HUES48 (cell line): ENCODE measurements at regions not wholly inside any gene's neighbourhood (a gene's known extent, or its start where the extent isn't known, plus 50 kb on each side); places are given as distances from the start of the nearest gene placed in this dataset.
"Not testable (repeated sequence)": the region's sequence is repeated elsewhere in the genome, so short reads cannot be mapped to it uniquely, and the experiment has no call there.

Experiments used
- H3K27ac ChIP-seq: one replicate; pipeline ENCODE4 v1.7.0; 2013; ENCODE audit warnings: low read depth, low read length, inconsistent platforms
- H3K27me3 ChIP-seq: 2 replicates; pipeline ENCODE4 v1.6.1; 2013; ENCODE audit warnings: mild to moderate bottlenecking, low read length; ENCODE audit not compliant: control insufficient read depth, insufficient read depth
- H3K36me3 ChIP-seq: 2 replicates; pipeline ENCODE4 v1.6.1; 2013; ENCODE audit warnings: low read length; ENCODE audit not compliant: control insufficient read depth, insufficient read depth
- H3K4me1 ChIP-seq: 2 replicates; pipeline ENCODE4 v1.6.1; 2013; ENCODE audit warnings: mild to moderate bottlenecking, low read length; ENCODE audit not compliant: control insufficient read depth, insufficient read depth
- H3K4me3 ChIP-seq: 2 replicates; pipeline ENCODE4 v1.5.1; 2013; ENCODE audit warnings: mild to moderate bottlenecking, low read depth, low read length
- H3K9ac ChIP-seq: 2 replicates; pipeline ENCODE4 v1.6.1; 2013; ENCODE audit warnings: mild to moderate bottlenecking, low read depth, low read length, moderate library complexity
- H3K9me3 ChIP-seq: 2 replicates; pipeline ENCODE4 v1.6.1; 2013; ENCODE audit warnings: low read length; ENCODE audit not compliant: control insufficient read depth, insufficient read depth

GRCh38 chr15:66637044-66637443, 65.0 kb upstream of the SMAD6 start:
- H3K4me3 ChIP-seq, H3K27me3 ChIP-seq, H3K9me3 ChIP-seq, H3K9ac ChIP-seq, H3K27ac ChIP-seq, H3K36me3 ChIP-seq: not testable (repeated sequence)
- H3K4me1 ChIP-seq = peaks cover 14% of the 10 kb centered on the region; the same call in 1 of the 2 replicates

GRCh38 chr15:66638377-66638776, 63.7 kb upstream of the SMAD6 start:
- no peaks in the 10 kb centered on the region for H3K27me3 ChIP-seq
- H3K36me3 ChIP-seq = no peaks in the 10 kb centered on the region
- no peak overlapping the region for H3K9ac ChIP-seq
- H3K27ac ChIP-seq = no peak overlapping the region
- no peaks in the 10 kb centered on the region for H3K9me3 ChIP-seq
- H3K4me1 ChIP-seq = peaks cover 4% of the 10 kb centered on the region; the same call in 1 of the 2 replicates
- H3K4me3 ChIP-seq = no peak overlapping the region

- H3K27me3 ChIP-seq = no peaks in the 10 kb centered on the region
- H3K9ac ChIP-seq = no peak overlapping the region
- no peak overlapping the region for H3K27ac ChIP-seq
- no peak overlapping the region for H3K4me3 ChIP-seq
- H3K4me1 ChIP-seq = no peaks in the 10 kb centered on the region
- no peaks in the 10 kb centered on the region for H3K36me3 ChIP-seq
- H3K9me3 ChIP-seq = no peaks in the 10 kb centered on the region
Observed at GRCh38 chr15:66641485-66642315, 60.3 kb upstream of the SMAD6 start.

GRCh38 chr15:66642514-66642913, 59.5 kb upstream of the SMAD6 start:
- Histone ChIP-seq H3K36me3 (no peaks in the 10 kb centered on the region), H3K27me3 (no peaks in the 10 kb centered on the region), H3K4me1 (no peaks in the 10 kb centered on the region), H3K9ac (no peak overlapping the region), H3K27ac (no peak overlapping the region), H3K9me3 (no peaks in the 10 kb centered on the region), H3K4me3 (no peak overlapping the region)

- H3K4me1 ChIP-seq = no peaks in the 10 kb centered on the region
- no peak overlapping the region for H3K4me3 ChIP-seq
- no peaks in the 10 kb centered on the region for H3K27me3 ChIP-seq
- H3K27ac ChIP-seq = no peak overlapping the region
- no peaks in the 10 kb centered on the region for H3K36me3 ChIP-seq
- H3K9me3 ChIP-seq = no peaks in the 10 kb centered on the region
- no peak overlapping the region for H3K9ac ChIP-seq
Observed at GRCh38 chr15:66643033-66643432, 59.0 kb upstream of the SMAD6 start.

- Histone ChIP-seq H3K4me1 (no peaks in the 10 kb centered on the region), H3K9me3 (no peaks in the 10 kb centered on the region), H3K36me3 (no peaks in the 10 kb centered on the region), H3K27me3 (no peaks in the 10 kb centered on the region), H3K27ac (no peak overlapping the region), H3K9ac (no peak overlapping the region), H3K4me3 (no peak overlapping the region)
Observed at GRCh38 chr15:66644000-66644787, 57.8 kb upstream of the SMAD6 start.

GRCh38 chr15:66644869-66645268, 57.2 kb upstream of the SMAD6 start:
- no peaks in the 10 kb centered on the region for H3K27me3 ChIP-seq
- H3K9me3 ChIP-seq = no peaks in the 10 kb centered on the region
- no peak overlapping the region for H3K9ac ChIP-seq
- H3K4me3 ChIP-seq = no peak overlapping the region
- no peak overlapping the region for H3K27ac ChIP-seq
- no peaks in the 10 kb centered on the region for H3K4me1 ChIP-seq
- no peaks in the 10 kb centered on the region for H3K36me3 ChIP-seq

GRCh38 chr15:66646308-66646707, 55.7 kb upstream of the SMAD6 start:
- Histone ChIP-seq H3K27me3 (no peaks in the 10 kb centered on the region), H3K9ac (no peak overlapping the region), H3K36me3 (no peaks in the 10 kb centered on the region), H3K9me3 (no peaks in the 10 kb centered on the region), H3K27ac (no peak overlapping the region), H3K4me1 (no peaks in the 10 kb centered on the region), H3K4me3 (no peak overlapping the region)

- Histone ChIP-seq H3K9ac (no peak overlapping the region), H3K9me3 (no peaks in the 10 kb centered on the region), H3K27me3 (no peaks in the 10 kb centered on the region), H3K27ac (no peak overlapping the region), H3K36me3 (no peaks in the 10 kb centered on the region), H3K4me1 (no peaks in the 10 kb centered on the region), H3K4me3 (no peak overlapping the region)
Observed at GRCh38 chr15:66646799-66647198, 55.2 kb upstream of the SMAD6 start.

- H3K36me3 ChIP-seq = no peaks in the 10 kb centered on the region
- no peak overlapping the region for H3K9ac ChIP-seq
- H3K4me1 ChIP-seq = no peaks in the 10 kb centered on the region
- H3K27ac ChIP-seq = no peak overlapping the region
- no peak overlapping the region for H3K4me3 ChIP-seq
- no peaks in the 10 kb centered on the region for H3K27me3 ChIP-seq
- no peaks in the 10 kb centered on the region for H3K9me3 ChIP-seq
Observed at GRCh38 chr15:66647358-66647757, 54.7 kb upstream of the SMAD6 start.

GRCh38 chr15:66648588-66648987, 53.4 kb upstream of the SMAD6 start:
- H3K4me1 ChIP-seq = no peaks in the 10 kb centered on the region
- no peaks in the 10 kb centered on the region for H3K36me3 ChIP-seq
- no peaks in the 10 kb centered on the region for H3K27me3 ChIP-seq
- H3K9me3 ChIP-seq = no peaks in the 10 kb centered on the region
- H3K9ac ChIP-seq = no peak overlapping the region
- no peak overlapping the region for H3K4me3 ChIP-seq
- H3K27ac ChIP-seq = no peak overlapping the region
